Vagina (tissue), 2 donors: ENCODE measurements at regions not wholly inside any gene's neighbourhood (a gene's known extent, or its start where the extent isn't known, plus 50 kb on each side); places are given as distances from the start of the nearest gene placed in this dataset.

ENCODE experiments used
- CTCF ChIP-seq, 3 experiments: fragments of 450-650 bp in 2 of 3; fragments of 200-600 bp in 1 of 3; sonication (generic) in 1 of 3; IDR thresholded peaks; one replicate each; pipeline ENCODE4 v1.5.1; 2017 to 2019; ENCODE audit warnings: antibody characterized with exemption in 3 of 3, mild to moderate bottlenecking in 2 of 3, moderate library complexity in 2 of 3
- POLR2A ChIP-seq, 2 donors: fragments of 450-650 bp; IDR thresholded peaks; one replicate each; pipeline ENCODE4 v1.6.1; 2017; ENCODE audit warnings: antibody characterized with exemption in 2 of 2, mild to moderate bottlenecking in 2 of 2, moderate library complexity in 2 of 2

GRCh38 chr12:116393255-116393654 is 115.8 kb upstream of the MED13L start:
- no peak for TF ChIP-seq CTCF (IDR thresholded peaks at IDR 0.05)
- no peak for TF ChIP-seq POLR2A (IDR thresholded peaks at IDR 0.05)
